Fibroblast of skin of left quadriceps (primary cell): ENCODE measurements at regions not wholly inside any gene's neighbourhood (a gene's known extent, or its start where the extent isn't known, plus 50 kb on each side); places are given as distances from the start of the nearest gene placed in this dataset.
"Not testable (repeated sequence)": the region's sequence is repeated elsewhere in the genome, so short reads cannot be mapped to it uniquely, and the experiment has no call there.

Experiments
- DNase-seq, 2 experiments: peaks; one replicate each; pipeline ENCODE4 v3.0.0-alpha.2; 2013; ENCODE audit warnings: low read depth in 2 of 2

DNA sequence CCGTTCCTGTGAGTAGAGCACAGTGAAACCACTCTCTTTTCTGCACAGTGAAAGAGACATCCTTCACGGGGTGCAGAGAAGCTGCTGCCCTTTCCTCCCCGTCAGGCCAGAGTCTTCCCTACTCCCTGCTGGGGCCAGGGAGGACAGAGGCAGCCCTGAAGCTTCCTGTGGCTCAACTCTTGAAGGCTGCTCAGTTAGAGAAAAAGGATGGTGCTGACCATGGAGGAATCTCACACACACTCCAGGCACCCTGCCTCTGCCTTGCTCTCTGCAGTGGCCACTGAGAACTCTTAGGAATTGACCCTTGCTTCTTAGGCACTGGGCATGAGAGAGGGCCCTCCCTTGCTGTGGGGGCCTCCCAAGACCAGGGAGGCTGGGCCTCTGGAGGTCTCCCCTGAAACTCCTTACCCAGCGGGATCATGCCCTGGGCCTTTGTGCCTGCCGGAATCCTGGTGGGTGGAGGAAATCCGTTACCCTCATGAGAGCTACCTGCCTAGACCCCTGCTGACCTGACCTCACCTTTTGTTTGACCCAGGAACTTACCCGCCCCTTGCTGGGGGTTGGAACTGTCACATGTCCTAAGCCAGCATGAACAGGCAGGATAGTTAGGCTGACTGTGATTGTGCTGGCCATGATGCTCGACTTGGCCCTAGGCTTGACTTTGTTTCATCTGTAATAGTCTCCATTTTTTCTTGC is 65.0 kb upstream of the CD93 start:
- DNase-seq, result no peak

DNA sequence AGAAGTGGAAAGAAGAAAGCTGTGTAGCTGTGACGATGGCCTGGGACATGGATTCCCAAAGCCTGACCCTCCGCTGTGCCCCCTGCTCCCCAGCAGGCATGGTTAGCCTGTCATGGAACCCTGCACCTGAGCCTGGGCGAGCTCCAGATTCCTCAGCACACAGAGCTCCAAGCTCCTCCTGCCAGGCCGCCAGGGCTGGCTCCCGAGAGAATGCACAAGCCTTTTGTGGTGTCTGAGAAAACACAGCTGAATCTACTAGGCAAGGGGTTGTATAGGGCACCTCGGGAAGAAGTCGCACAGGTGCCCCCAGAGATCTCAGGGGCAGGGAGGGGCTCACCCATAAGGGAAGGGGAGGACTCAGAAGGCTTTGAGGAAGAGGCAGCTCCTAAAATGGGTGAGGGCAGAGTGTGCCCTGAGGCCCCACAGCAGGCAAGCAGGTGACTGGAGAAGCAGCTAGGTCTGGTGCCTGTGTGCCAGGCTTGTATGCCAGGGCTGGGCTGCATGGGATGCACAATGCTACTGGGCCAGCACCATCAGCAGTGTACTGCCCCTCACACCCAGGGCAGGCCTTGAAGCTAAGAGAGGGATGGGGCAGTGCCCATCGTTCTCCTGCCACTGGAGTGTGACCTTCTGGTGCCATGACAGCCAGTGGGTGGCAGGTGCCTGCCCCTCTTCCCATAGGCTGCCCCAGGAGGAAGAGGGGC is 64.3 kb upstream of the CD93 start:
- DNase-seq, result no peak

DNA sequence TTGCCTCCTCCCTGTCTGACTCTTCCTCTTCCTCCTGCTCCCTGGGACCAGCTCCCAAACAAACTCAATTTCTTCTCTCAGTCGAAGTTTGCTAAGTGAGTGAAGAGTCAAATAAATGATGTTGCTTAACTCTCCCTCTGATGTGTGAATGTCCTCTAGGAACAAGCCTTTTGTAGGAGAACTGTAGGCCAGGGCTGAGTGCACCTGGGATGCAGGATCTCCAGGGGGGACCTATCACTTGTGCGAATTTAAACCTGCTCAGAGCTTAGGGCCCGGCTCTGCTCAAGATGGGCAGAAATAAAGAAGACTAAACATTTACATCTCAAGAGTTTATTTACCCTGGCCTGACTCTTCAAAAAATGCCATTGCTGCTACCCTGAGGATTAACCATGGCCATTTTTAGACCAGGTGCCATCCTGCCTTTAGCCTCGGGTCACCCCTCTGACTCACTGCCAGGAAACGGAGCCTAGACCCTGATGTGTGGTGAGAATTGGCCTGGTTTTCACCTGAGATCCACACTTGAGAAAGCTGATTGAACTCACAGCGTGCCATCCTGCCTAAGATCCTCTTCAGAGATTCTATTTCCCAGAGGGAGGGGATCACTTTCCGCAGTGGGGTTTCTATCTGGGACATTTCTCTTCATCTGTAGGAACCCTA is 63.6 kb upstream of the CD93 start:
- no peak for DNase-seq

DNA sequence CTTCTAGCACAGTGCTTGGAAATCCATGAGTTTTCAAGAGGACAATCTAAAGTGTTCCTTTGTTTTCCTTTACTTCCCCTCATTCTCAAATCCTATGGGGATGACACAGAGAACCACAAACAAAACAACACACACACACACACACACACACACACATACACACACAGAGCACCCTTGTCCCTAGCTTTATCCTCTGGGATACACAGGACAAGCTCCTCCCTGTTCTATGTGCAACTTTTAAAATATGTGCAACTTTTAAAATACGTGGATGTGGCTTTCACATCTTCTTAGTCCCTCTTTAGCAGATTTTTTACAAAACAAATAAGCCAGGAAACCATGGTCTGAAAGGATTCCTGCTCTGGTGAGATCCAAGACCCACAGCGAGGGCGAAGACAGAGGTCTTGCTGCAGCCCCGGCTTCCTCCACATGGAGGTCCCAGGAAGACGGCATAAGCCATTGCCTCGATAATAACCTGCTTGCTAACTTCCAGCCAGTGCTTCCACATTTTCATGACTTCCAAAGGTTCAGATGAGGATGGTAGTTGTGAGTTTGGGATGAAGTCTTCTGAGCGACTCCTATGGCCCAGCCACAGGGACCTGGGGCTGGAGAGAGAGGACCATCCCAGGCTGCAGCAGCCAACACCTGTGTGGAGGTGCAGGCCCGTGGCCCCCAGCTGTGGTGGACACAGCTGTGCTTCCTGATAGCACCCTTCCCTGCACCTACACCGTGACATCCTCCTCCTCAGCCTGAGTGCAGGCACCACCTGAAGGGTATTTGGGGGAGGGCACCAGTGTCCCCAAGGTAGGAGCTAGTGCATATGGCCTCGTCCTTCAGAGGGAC is 62.8 kb upstream of the CD93 start:
- no peak for DNase-seq

DNA sequence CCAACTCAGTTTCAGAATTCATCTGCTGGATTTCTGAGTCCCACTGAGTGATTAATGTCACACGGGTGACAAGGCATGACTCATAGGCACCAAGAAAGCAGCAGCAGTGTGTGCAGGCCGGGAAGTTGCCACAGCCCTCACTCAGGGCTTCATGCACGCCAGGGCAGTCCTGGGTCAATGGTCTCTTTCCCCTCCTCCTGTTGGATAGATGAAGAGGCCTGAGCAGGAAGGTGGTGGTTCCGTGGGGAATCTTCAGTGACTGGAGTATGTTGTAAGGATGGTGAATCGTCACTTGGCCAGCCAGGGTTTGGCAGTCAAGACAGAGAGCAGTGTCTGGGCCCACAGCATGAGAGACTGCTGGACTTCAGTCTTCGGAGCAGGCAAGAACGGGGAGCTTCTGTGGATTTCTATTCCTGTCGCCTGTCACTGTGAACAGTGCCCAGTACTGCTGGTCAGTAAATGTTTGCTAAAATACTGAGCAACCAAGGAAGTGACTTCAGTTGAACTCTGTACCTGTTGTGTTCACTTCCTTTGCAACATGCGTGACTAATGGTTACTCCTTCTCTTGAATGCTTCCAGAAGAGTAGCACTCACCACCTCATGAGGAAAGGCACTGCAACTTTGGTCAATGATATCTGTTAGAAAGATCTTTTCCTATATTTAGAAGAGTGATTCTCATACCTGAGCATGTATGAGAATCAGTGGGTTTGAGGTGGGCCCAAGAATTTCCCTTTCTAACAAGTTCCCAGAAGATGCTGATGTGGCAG is 62.0 kb upstream of the CD93 start:
- DNase-seq, result peak in 1 of 2 experiments; percentile 50

DNA sequence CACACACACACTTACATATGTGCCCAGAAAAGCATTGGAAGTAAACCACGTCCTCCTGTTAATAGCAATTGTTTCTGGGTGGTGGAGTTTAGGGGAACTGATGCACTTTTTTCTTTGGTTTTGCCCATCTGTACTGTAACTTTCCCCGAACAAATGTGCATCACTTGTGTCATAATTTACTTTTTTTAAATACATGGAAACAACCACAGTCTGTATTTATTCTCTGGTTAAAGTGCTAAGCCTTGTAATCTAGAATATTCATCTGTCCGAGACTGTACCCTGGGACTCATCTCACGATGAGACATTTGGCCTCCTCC is 61.5 kb upstream of the CD93 start:
- no peak for DNase-seq

DNA sequence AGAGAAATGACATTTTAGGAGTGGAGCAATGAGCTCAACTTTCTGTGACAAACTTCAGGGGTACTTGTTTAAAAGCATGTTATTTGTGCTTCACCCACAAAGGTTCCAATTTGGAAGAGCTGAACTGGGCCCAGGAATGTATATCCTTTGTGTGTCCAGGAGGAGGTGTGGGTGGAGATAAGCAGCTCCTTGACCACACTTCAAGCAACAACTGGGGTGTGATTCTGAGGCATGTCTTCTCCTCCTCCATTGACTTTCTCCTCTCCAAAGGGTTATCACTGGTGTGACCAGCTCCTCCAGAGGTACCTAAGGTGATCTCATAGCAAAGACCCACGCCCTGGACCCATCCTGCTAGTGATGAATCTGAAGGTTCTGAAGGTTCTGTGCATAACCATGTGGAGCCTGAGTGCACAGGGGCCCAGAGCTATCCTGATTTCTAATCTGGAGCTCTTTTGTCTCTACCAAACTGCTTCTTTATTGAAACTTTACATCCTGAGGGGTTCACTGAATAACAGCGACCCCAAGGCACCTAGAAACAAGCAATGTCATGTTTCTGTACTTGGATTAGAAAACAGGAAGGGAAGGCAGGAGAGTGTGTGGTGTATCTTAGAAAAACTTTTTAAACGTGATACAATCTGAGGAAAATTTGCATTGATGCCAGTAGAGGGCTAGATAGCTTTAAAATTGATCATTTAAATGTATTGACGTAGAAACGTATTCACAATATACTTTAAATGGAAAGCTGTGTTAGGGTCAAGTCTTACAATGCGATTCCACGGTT is 60.9 kb upstream of the CD93 start:
- DNase-seq, result no peak

DNA sequence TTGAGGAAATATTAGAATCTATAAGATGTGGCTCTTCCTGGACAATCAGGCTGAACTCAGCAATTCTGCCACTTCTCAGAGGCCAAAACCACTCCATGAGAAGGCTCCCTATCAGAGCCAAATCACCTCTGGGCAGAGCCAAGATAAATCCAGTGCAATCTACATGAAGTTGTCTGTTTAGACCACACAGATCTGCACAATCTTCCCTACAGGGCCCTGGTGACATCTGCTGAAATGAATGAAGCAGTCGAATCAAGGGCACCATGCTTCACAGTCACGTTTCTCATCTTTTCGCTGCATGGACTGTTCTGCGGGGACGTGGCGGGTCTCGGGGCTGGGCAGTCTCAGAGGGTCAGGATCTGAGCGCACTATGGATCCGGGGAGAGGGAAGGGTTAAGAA is 60.1 kb upstream of the CD93 start:
- DNase-seq, result no peak

DNA sequence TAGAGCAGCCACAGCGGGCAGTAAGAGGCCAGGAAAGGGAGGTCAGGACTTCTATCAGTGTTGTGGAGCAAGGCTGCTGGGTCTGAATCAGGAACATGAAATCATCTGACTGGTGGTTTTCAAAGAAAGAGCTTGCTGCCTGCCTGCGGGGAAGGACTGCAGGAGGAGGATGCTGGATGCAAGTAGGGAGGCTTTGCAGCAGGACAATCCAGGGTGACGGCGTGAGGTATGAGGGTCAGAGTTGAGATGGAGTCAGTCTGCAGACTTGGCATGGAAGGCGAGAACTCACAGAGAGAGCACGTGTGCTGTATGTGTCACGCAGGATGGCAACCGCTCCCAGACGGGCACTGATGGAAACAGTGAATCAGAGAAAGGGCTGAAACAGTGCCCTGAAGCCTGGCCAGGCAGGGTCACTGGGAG is 59.2 kb upstream of the CD93 start:
- DNase-seq, result no peak

DNA sequence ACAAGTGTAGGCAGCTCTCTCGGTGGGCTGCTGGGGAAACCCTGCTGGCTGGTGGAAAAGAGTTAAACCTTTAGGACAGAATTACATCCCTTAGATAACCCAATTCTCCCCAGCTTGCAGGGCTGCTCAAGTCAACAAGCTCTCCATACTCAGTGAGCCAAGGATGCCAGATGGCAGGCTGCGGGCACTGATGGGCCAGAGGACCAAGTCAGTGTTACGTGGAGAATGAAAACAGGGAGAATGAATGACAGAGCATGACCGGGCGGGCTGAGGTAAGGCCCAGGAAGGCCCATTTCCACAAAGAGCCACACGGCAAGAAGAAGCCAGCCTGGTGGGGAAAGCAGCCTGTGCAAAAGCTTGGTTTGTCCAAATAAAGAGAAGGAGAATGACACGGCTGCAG is 58.7 kb upstream of the CD93 start:
- DNase-seq, result no peak

DNA sequence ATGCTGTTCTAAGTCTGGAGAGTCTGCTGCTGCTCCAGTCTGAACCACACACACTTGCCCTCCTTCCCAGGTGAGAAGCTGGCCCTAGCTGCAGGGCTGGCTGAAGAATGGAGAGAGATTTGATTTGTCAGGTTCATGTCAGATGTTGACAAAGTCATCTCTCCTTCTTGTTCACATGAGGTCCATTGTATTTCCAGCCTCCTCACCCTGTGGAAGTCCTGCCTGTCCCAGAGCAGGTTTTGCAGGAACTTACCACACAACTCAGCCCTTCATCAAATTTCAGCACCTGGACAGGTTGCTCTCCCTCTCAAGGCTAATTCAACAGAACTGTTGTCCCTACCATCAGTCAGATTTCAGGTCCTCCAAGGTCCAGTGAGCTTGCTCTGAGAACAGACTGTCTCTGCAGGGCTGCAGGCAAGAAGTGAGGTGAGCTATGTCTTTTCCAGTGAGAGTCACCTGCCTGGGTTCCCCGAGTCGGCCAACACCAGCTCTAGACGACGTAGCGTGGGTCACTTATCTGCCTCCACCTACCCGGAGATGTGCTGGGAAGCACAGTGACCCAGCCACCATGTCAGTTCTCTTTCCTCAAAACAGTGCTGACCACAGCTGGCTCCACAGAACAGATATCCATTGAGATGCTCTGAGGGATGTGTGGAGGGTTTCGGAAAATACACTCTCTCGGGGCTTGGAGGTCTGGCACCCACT is 58.0 kb upstream of the CD93 start:
- DNase-seq, result no peak

DNA sequence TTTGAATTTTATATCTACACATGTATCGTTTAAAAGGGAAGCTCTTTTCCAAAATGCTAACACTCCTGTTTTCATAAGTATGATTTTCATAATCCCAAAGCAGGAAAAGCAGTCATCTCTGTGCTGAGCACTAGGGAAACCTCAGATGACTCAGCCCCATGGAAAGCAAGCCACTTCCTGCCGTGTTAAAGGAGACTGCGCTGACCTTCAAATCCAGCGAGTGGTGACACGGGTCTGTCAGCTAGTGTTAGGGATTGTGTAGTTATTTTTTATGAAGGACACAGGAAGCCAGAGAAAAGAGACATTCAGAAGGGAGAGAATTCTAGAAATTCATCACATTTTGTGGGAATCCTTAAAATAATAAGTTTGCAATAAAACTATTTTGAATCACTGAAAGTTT is 57.0 kb upstream of the CD93 start:
- DNase-seq, result peak; percentile 47 to 48

DNA sequence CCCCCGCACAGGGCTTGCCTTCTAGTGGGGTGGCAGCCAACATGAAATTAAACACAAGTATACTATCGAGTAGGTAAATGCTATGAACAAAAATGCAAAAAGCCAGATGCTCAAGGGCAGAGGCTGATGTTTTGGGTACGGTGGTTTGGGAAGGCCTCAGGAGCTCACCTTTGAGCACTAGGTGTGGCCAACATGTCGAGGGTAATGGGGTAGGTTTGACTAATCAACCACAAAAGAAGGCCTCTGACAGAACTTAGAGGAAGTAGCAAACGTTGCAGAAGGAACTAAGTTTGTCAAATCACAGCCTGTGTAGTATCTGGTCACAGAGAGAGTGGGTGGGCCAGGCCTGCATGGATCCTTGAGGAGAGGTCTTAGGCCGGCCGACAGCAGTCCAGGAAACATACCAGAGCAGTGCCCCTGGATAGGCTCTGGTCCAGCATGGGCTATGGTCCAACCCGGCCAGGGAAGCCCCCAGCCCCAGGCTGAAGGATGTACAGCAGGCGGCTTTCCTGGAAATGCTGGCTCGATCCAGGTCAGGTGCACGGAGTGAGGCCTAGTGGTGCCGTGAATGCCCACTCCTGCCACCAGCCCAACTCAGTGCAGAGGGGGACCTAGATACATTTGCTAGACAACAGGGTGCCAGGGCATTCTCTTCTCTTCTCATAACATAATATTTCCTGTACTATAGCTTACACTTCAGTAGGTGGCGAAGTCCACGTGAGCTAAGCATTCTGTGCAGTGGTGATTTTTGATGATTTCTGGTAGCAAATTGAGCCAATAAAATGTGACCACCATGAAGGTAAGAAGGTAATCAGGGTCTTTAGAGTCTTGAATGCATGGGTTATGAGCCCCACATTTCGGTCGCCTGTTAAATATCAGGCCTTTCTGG is 56.3 kb upstream of the CD93 start:
- no peak for DNase-seq

DNA sequence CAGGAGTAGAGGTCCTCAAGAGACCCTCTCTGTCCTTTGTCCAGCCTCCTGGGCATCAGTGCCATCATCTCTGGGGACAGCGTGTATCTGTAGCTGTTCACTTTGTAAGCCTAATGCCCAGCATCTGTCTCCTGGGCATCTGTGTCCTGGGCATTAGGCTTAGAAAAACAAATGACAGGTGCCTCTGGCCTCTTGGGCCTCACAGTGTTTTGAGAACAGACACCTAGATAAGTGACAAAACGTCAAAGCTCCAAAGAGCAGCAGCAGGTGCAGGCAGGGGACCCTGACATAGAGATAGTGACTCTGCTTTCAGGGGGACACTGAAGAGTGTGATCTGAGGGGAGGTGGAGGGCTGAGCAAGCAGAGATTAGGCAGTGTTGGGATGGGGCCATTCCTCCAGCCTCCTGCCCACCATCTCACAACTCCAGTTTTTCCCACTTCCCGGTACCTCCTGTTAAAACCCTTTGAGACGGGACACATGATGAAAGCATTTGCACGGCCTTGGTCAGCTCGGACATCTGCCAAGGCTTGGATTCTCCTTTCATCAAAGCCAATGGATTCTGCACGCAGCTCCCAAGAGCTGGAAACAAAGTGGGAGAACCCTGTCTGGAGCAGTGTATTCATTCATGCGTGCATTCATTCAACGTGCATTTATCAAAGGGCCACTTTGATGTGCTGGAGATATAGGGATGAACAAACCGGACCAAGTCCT is 55.5 kb upstream of the CD93 start:
- no peak for DNase-seq

DNA sequence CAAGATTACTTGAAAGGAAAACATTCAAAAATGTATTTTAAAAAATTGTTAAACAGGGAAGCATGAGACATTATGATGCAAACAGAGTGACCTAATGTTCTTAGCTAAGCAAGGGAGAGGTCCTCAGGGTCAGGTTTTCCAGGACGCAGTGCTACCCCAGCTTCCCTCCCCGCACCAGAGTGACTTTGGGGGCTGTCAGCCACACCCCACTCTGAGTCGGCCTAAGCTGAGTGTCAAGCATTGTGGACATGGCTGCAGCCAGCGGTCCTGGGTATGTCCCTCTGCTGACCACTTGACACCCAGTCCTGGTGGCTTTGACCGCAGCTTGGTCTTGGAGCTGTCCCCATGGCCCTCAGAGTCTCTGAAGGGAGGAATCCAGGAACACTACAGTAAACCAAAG is 54.9 kb upstream of the CD93 start:
- no peak for DNase-seq

DNA sequence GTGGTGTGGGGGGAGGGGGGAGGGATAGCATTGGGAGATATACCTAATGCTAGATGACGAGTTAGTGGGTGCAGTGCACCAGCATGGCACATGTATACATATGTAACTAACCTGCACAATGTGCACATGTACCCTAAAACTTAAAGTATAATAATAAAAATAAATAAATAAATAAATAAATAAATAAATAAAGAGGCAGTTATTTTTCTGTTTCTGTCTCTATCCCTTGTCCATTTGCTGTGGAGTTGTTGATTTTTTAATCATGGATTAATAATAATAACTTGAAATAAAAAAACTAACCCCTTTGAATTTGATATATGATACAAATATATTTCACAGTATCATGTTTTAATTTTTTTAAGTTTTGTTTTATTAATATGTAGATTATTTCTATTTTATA is 53.9 kb upstream of the CD93 start:
- not testable (repeated sequence) for DNase-seq

DNA sequence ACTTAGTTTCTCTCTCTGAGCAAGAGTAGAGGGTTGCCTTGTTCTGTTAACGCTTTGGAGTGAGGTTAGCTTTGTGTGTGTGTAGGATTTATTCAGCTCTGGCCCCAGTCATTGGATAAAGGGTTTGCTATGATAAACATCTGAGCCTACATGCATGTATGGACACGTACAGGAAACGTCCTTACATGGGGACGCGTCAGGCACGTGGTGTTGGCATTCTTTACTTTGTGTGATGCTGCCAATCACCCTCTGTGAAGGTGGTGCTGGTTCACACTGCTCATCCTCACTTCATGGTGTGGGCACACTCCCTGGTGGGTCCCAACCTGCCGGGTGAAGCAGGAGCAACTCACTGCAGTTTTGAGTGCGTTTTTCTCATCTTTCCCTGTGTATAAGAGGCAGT is 53.4 kb upstream of the CD93 start:
- DNase-seq, result no peak

DNA sequence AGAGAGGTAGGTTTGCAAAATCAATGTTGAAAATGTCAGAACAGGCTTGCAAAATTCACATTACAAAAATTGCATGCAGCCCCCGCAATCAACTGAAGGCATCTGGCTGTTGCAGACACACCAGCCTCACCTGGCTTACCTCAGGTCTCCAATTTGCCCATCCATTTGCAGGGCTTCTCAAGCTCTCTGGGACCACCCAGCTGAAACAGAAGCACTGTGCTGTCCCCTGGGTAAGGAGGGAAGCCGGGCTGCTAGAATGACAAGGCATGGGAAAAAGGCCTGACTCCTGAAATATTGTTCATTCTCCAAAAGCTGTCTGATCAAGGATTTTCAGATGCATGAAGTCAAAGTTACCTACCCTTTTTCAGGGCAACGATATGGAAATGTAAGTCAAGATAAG is 52.6 kb upstream of the CD93 start:
- DNase-seq, result no peak

DNA sequence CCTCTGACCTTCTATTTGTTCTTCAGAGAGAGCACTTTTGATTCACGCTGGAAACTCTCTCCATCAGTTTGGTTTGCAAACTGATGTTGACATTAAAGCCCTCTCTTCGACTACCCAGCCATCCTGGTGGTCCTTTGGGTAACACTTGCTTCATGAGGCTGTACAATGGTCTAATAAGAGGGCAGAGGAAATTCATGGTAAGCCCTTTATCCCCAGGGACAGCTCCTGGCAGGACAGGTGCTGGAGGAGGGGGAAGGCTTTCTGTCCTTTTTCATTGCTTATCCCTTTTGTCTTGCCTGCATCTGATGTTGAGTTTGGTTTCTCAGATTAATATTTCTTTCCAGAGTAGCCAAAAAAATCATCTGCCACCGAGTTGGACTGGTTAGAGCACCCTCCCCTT is 52.1 kb upstream of the CD93 start:
- no peak for DNase-seq
